ENCODE measurements at regions not wholly inside any gene's neighbourhood (a gene's known extent, or its start where the extent isn't known, plus 50 kb on each side); places are given as distances from the start of the nearest gene placed in this dataset.

- TF ChIP-seq CHD1 (IDR thresholded peaks at IDR 0.05; ENCODE audit: low read depth, low read length), result no peak
- no peak for TF ChIP-seq POLR2A (IDR thresholded peaks at IDR 0.05; ENCODE audit: low read depth, low read length)
- TF ChIP-seq RAD21 (IDR thresholded peaks at IDR 0.05; ENCODE audit: low read length), result no peak
- Histone ChIP-seq H2AK5ac (ENCODE audit: low read depth, low read length) (no peak overlapping the region), H2BK5ac (ENCODE audit: low read depth, low read length, poor library complexity, severe bottlenecking) (no peak overlapping the region), H3K4me2 (ENCODE audit: low read depth, low read length) (no peak overlapping the region), H4K8ac (ENCODE audit: low read depth in 2 of 2, low read length in 2 of 2) (no peak overlapping the region), H3K23ac (ENCODE audit: low read depth, low read length) (no peak overlapping the region), H3K4me1 (ENCODE audit: control insufficient read depth, insufficient read depth, low read length) (no peaks in the 10 kb centered on the region), H3K9me3 (ENCODE audit: control insufficient read depth, insufficient read depth, low read length) (peaks cover 5% of the 10 kb centered on the region), H2AK9ac (replicated peaks; ENCODE audit: low read depth, low read length, poor library complexity) (no peak overlapping the region), H3K14ac (replicated peaks; ENCODE audit: low read depth, low read length) (no peak overlapping the region), H4K5ac (ENCODE audit: low read depth, low read length) (no peak overlapping the region), H3K27me3 (ENCODE audit: control insufficient read depth, insufficient read depth, low read length) (no peaks in the 10 kb centered on the region), H4K20me1 (ENCODE audit: insufficient read depth, low read length) (no peaks in the 10 kb centered on the region), H2BK120ac (ENCODE audit: low read depth, low read length) (no peak overlapping the region), H3K27ac (ENCODE audit: insufficient read depth, low read length) (no peak overlapping the region), H3K9ac (ENCODE audit: low read depth, low read length) (no peak overlapping the region), H3K9me1 (ENCODE audit: insufficient read depth, low read length) (no peaks in the 10 kb centered on the region), H3K18ac (ENCODE audit: low read depth, low read length) (no peak overlapping the region), H3K4me3 (ENCODE audit: insufficient read depth, low read depth, low read length) (no peak overlapping the region), H3K4ac (ENCODE audit: low read depth, low read length) (no peak overlapping the region), H4K91ac (ENCODE audit: insufficient read depth, low read depth, low read length) (no peak overlapping the region), H3K36me3 (ENCODE audit: control insufficient read depth, insufficient read depth, low read length) (no peaks in the 10 kb centered on the region), H3K79me1 (ENCODE audit: low read depth in 1 of 2, low read length in 2 of 2) (no peaks in the 10 kb centered on the region), H2BK20ac (ENCODE audit: low read depth, low read length) (no peak overlapping the region), H3K56ac (ENCODE audit: extremely low read depth, insufficient read depth, low read length) (no peak overlapping the region), H2BK15ac (ENCODE audit: low read depth, low read length) (no peak overlapping the region), H2AFZ (replicated peaks; ENCODE audit: low read length, poor library complexity) (no peak overlapping the region)
- dilution Hi-C loops (cut with HindIII; ENCODE audit: low sequenced_read_pairs, unreplicated experiment), result no loop called here
- DNase-seq (no peak), ATAC-seq (ENCODE audit: low read depth) (no peak)
- intact Hi-C loops (cut with micrococcal nuclease), result no loop called here
- WGBS, 2 experiments (ENCODE audit: extremely low coverage in 2 of 2, insufficient read length in 1 of 2), result no CpG with 5 or more reads among the region's 4 CpGs
- CTCF ChIA-PET, result no interaction called here
- POLR2A ChIA-PET (ENCODE audit: unreplicated experiment), result no interaction called here
- in situ Hi-C loops (cut with MboI; ENCODE audit: low sequenced_read_pairs), result no loop called here
- BruUV-seq (replicated peaks), result no TSS peak
These were observed 101.0 kb upstream of the CNTNAP4 start for GRCh38 chr16:76176153-76176552.

All from IMR-90 (cell line).